GM13976 (cell line): ENCODE measurements at regions not wholly inside any gene's neighbourhood (a gene's known extent, or its start where the extent isn't known, plus 50 kb on each side); places are given as distances from the start of the nearest gene placed in this dataset.

Experiments
- DNase-seq: peaks from one replicate; pipeline ENCODE4 v3.0.0; 2012; ENCODE audit warnings: low spot score
- in situ Hi-C: fragments of 300-500 bp; cut with MboI; formaldehyde crosslinking; loops from one replicate; pipeline ENCODE4 v1.12.0; 2022; ENCODE audit warnings: low sequenced_read_pairs, mixed read lengths, inconsistent platforms; ENCODE audit not compliant: unreplicated experiment
- TF ChIP-seq, protein P1 (sequence below): IDR thresholded peaks from 2 replicates; pipeline ENCODE4 v1.5.1; 2012; ENCODE audit warnings: borderline replicate concordance, mild to moderate bottlenecking; ENCODE audit not compliant: insufficient read depth; ENCODE audit errors: extremely low read depth, missing control alignments, control extremely low read depth

DNA sequence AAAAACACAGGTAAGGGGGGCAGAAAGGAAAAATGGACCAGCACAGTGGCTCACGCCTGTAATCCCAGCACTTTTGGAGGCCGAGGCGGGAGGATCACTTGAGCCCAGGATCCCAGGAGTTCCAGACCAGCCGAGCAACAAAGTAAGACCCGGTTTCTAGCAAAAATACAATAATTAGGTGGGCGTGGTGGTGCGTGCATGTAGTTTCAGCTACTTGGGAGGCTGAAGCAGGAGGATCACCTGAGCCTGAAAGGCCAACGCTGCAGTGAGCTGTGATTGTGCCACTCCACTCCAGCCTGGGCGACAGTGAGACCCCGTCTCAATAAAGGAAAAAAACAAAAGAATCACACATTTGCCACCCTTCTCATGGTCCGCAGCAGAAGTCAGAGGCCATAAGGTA lies 519.4 kb downstream of the BRD1 start:
- TF ChIP-seq, protein P1, sequence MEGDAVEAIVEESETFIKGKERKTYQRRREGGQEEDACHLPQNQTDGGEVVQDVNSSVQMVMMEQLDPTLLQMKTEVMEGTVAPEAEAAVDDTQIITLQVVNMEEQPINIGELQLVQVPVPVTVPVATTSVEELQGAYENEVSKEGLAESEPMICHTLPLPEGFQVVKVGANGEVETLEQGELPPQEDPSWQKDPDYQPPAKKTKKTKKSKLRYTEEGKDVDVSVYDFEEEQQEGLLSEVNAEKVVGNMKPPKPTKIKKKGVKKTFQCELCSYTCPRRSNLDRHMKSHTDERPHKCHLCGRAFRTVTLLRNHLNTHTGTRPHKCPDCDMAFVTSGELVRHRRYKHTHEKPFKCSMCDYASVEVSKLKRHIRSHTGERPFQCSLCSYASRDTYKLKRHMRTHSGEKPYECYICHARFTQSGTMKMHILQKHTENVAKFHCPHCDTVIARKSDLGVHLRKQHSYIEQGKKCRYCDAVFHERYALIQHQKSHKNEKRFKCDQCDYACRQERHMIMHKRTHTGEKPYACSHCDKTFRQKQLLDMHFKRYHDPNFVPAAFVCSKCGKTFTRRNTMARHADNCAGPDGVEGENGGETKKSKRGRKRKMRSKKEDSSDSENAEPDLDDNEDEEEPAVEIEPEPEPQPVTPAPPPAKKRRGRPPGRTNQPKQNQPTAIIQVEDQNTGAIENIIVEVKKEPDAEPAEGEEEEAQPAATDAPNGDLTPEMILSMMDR: no peak
- DNase-seq: no peak
- in situ Hi-C loops: no loop called here

DNA sequence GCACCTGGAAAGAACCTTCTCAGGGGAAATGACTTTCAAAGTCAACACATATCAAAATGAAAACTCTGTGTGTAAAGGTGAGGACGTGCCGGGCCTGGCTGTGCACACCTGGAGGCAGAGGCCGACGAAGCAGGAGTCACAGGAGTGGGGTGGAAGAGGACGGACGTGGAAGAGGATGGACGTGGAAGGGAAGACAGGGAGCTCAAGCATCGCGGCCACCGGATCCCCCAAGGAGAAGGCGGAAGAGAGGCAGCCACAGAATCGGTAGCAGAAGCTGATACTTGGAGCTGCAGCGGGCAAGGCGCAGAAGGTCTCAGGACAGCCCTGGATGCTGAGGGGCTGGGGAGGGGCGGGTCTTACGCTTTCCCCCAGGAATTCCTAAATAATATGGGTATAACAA lies 519.8 kb downstream of the BRD1 start:
- DNase-seq: no peak
- in situ Hi-C loops: no loop called here
- TF ChIP-seq, protein P1: no peak

DNA sequence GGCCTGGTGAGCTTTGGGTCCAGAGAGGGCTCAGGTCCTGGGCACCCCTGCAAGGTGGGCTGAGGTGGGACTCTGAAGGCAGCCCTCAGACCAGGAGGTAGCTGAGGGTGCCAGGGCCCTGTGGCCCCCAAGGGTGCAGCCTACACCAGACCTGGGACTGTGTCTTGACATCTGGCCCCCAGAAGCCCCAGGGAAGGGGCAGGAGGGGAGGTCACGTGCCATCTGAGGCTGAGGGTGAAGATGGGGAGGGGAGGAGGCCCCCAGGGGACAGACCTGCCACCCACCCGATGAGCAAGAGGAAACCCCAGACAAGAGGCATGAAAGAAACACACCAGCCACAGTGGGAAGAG lies 520.2 kb downstream of the BRD1 start:
- TF ChIP-seq, protein P1: no peak
- in situ Hi-C loops: no loop called here
- no peak for DNase-seq

DNA sequence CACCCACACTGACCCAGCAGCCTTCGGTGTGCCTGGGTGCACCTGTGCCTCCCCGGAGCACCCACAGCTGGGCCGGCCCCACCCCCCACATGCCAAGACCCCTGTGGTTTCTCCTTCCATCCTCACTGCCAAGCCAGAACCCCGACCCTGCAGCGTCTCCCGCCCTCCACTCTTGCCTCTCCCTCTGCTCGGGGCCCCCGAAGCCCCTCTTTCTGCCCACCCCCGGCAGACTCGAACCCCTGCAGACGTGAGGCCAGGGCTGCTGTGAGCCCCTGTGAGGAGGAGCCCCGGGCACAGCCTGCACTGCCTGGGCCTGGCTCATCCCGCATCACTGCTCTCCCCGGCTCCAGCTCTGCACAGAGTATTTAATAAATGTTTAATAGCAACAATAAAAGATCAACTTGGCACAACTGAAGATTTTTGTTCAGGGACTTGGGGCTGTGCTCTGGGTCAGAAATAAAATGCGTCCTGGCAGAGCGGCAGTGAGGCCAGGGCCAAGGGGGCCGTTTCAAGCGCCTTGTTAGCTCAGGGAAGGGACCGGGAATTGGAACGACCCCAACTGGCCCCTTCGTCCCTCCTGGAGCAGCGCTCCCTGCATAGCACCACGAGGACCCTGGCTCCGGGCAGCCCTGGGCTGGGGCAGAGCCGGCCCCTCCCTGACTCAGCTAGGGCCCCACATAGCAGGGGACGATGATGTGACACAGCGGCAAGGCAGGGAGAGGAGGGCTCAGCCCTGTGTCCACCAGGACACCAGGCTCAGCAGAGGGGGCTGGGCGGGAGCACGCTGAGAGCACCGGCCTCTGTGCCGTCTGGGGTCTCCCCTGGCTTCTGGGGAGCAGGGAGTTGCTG lies 520.8 kb downstream of the BRD1 start:
- in situ Hi-C loops: no loop called here
- DNase-seq: no peak
- TF ChIP-seq, protein P1: no peak

DNA sequence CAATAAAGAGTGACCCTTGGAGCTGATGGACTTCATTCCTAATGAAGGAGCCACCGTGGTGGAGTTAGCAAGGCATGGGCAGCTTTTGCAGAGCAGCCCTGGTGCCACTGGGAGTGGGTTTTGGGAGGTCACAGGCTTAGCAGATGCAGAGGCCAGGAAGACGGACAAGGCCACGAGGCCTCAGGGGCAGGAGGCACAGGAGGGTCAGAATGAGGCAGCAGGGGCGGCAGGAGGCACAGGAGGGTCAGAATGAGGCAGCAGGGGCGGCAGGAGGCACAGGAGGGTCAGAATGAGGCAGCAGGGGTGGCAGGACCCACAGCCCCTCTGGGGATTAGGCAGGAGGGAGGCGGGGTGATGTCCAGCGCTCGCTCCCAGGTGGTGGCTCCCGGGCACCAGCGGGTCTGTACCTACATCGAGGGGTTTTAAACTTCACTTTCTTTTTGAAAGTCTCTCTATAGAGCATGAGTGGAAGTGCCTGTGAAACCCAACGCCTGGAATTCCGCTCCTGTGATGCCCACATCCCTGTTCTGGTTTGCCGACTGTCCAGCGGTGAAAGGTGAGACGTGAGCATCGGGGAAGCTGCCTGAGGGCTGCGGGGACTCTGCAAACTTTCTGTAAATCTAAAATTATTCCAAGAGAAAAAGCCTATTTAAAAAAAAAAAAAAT lies 521.6 kb downstream of the BRD1 start:
- no peak for DNase-seq
- TF ChIP-seq, protein P1: no peak
- in situ Hi-C loops: no loop called here

DNA sequence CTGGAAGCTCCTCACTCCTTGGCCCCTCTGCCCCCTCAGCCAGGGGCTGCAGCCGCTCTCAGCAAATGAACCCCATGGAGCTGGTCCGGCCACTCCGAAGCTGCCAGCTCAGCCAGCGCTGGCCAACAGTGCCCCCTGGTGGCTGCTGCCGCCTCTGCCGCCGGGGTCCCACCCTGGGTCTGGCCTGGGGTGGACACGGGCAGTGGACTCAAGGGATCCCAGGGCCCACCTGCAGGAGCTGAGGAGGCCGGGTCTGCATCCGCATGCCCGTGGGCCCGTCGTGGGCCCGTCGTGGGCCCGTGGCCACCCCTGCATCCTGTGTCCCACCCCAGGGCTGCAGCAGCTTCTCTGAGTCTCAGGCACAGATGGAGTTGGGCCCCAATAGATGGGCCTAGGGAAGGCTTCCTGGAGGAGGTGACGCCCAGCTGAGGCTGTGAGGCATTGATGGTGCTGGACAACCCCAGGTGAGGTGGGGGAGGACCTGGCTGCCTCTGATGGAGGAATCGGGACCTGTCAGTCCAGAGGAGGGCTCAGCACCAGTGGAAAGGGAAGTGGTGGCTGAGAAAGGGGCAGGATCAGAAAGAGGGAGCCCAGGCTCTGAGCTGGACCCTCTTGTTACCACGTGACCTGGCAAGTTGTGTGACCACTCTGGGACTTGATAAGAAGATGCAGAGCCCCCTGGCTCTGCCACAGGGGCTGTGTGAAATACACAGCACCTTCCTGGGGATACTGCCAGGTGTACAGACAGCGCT lies 522.3 kb downstream of the BRD1 start:
- TF ChIP-seq, protein P1: peak; percentile 45
- DNase-seq: peak; percentile 74
- in situ Hi-C loops: no loop called here
